IPS DF 6.9 (cell line): ENCODE measurements at regions not wholly inside any gene's neighbourhood (a gene's known extent, or its start where the extent isn't known, plus 50 kb on each side); places are given as distances from the start of the nearest gene placed in this dataset.

ENCODE experiments used
- DNase-seq: peaks from one replicate; pipeline ENCODE4 v3.0.0-alpha.2; 2013; ENCODE audit warnings: low read depth, low spot score
- H3K27ac ChIP-seq: one replicate; pipeline ENCODE4 v1.5.1; 2013; ENCODE audit warnings: low read length, control low read depth
- H3K27me3 ChIP-seq: 2 replicates; pipeline ENCODE4 v1.6.1; 2013; ENCODE audit warnings: mild to moderate bottlenecking, low read length; ENCODE audit not compliant: control insufficient read depth, insufficient read depth
- H3K36me3 ChIP-seq: 2 replicates; pipeline ENCODE4 v1.6.1; 2013; ENCODE audit warnings: low read length; ENCODE audit not compliant: control insufficient read depth, insufficient read depth
- H3K4me1 ChIP-seq: 2 replicates; pipeline ENCODE4 v1.6.1; 2013; ENCODE audit warnings: low read length; ENCODE audit not compliant: control insufficient read depth, insufficient read depth
- H3K4me3 ChIP-seq: 2 replicates; pipeline ENCODE4 v1.5.1; 2013; ENCODE audit warnings: mild to moderate bottlenecking, low read length
- H3K9me3 ChIP-seq: 2 replicates; pipeline ENCODE4 v1.6.1; 2013; ENCODE audit warnings: low read length, inconsistent platforms; ENCODE audit not compliant: control insufficient read depth, insufficient read depth
- WGBS: extraction: QIAGEN DNeasy Blood & Tissue Kit; methylation state at CpG from one replicate; pipeline ENCODE4 v1.1.7; 2013; ENCODE audit warnings: mixed read lengths, missing lambda C conversion rate; ENCODE audit not compliant: insufficient read length, insufficient coverage; 5-methylcytosine and 5-hydroxymethylcytosine counted together

DNA sequence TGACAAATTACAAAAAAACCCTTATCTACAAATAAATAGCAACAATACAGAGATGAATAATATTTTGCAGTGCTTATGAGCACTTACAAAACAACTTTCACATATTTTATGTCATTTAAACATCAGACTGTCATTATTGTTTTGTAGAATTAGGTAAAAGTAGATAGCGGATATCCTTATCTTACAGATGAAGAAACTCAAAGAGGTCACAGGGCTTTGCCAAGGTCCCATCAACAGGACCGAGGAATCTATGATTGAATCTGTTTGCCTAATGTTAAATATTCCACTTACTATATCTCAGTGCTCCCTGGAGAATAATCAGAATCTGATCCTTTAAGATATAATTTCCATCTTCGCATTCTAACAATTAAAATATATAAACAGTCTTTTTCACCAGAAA is 119.0 kb downstream of the GASK1B start:
- Histone ChIP-seq H3K4me1 (no peaks in the 10 kb centered on the region), H3K9me3 (no peaks in the 10 kb centered on the region), H3K27ac (no peak overlapping the region), H3K27me3 (no peaks in the 10 kb centered on the region), H3K4me3 (no peak overlapping the region), H3K36me3 (no peaks in the 10 kb centered on the region)
- no peak for DNase-seq
- WGBS = 100% methylated on average over 1 of the region's 3 CpGs

- no peaks in the 10 kb centered on the region for H3K9me3 ChIP-seq
- no peak overlapping the region for H3K27ac ChIP-seq
- no peak for DNase-seq
- no peaks in the 10 kb centered on the region for H3K4me1 ChIP-seq
- no peak overlapping the region for H3K4me3 ChIP-seq
- H3K36me3 ChIP-seq = no peaks in the 10 kb centered on the region
- no peaks in the 10 kb centered on the region for H3K27me3 ChIP-seq
These were observed 119.7 kb downstream of the GASK1B start for GRCh38 chr4:158053086-158053485.

DNA sequence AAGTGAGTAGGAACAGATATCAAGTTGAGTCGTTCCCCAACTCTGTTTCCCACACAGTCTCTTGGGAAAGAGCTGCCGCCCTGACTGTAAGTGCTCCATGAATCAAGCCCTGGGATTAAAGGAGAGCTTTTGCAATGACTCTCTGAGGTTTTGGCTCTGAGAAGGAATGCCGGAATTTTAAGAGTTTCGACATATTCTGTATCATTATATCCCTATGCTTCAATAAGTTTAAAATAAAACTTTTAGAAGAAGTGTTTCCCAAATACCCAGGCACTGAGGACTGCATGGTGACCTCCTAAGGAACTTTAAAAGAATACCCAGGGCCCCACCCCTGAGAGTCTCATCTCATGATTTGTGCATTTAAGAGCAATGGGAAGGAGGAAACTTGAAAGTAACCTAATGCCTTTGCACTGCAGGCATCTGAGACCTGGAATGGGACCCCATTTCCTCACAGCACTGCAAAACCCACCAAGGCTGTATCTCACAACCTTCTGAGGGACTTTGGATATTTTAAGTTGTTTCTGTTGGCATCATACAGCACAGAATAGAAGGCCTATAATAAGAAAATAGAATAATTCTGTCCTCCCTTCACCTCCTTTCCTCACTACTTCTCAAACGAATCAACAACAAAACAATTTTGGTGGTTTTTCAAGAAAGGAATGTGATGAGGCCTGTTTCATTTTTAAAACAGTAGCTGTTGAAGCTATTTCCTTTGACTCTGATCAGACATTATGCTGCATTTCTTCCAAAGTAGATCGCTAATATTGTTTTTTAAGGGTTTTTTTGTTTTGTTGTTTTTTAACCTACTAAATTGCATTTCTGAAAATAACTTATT is 121.2 kb downstream of the GASK1B start:
- H3K4me3 ChIP-seq = no peak overlapping the region
- no peaks in the 10 kb centered on the region for H3K4me1 ChIP-seq
- no peak for DNase-seq
- no CpG with 5 or more reads among the region's 6 CpGs for WGBS
- H3K36me3 ChIP-seq = no peaks in the 10 kb centered on the region
- H3K9me3 ChIP-seq = no peaks in the 10 kb centered on the region
- H3K27me3 ChIP-seq = no peaks in the 10 kb centered on the region
- H3K27ac ChIP-seq = no peak overlapping the region

DNA sequence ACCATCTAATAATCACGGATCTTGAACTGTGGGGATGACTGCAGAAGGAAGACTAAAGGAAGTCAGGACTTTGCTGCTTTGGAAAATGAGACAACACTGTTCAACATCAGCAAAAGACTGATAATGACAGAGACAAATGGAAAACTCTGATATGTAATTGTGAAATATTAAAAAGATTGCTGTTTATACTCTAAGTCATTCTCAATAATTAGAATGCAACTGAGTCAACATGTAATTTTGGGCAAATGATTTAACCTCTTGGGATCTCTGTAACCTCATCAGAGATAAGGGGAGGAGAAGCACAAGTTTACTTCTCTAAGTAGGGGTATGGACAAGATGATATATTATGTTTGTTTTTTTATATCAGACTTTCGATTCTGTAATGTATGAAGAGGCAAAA is 121.9 kb downstream of the GASK1B start:
- Histone ChIP-seq H3K4me3 (no peak overlapping the region), H3K27ac (no peak overlapping the region), H3K4me1 (no peaks in the 10 kb centered on the region), H3K36me3 (no peaks in the 10 kb centered on the region), H3K9me3 (no peaks in the 10 kb centered on the region), H3K27me3 (no peaks in the 10 kb centered on the region)
- WGBS = no CpG with 5 or more reads among the region's 2 CpGs
- DNase-seq = no peak

DNA sequence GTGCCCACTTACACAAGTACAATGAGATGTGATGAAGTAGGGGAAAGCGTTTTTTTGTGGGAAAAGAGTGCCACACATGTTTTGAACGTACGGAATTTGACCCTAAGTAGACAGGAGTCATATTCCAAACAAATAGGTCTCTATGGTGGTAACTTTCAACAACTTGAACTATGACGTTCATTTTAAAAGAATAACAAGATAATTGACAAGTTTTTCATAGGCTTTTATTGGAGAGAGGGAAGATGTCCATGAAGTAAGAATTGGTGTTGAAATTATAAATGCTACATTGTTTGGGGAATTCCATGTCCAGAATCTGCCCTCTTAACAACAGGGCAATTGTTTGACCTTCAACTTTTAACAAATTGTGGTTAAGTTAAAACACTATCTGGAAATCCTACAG is 126.5 kb downstream of the GASK1B start:
- H3K4me1 ChIP-seq = no peaks in the 10 kb centered on the region
- no peak for DNase-seq
- H3K4me3 ChIP-seq = no peak overlapping the region
- no peaks in the 10 kb centered on the region for H3K27me3 ChIP-seq
- no peaks in the 10 kb centered on the region for H3K9me3 ChIP-seq
- WGBS = no CpG with 5 or more reads among the region's 4 CpGs
- no peaks in the 10 kb centered on the region for H3K36me3 ChIP-seq
- no peak overlapping the region for H3K27ac ChIP-seq

DNA sequence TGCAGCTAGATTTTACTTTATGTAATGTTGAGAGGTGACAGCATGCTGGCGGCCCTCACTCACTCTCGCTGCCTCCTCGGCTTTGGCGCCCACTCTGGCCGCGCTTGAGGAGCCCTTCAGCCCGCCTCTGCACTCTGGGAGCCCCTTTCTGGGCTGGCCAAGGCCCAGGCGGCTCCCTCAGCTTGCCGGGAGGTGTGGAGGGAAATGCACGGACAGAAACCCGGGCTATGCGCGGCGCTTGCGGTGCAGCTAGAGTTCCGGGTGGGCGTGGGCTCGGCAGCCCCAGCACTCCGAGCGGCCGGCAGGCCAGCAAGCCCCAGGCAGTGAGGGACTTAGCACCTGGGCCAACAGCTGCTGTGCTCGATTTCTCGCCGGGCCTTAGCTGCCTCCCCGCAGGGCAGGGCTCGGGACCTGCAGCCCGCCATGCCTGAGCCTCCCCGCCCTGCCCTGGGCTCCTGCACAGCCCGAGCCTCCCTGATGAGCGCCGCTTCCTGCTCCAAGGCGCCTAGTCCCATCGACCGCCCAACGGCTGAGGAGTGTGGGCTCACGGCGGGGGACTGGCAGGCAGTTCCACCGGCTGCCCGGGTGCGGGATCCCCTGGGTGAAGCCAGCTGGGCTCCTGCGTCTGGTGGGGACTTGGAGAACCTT is 128.7 kb downstream of the GASK1B start:
- no peaks in the 10 kb centered on the region for H3K36me3 ChIP-seq
- H3K27ac ChIP-seq = no peak overlapping the region
- DNase-seq = no peak
- H3K4me3 ChIP-seq = no peak overlapping the region
- H3K4me1 ChIP-seq = no peaks in the 10 kb centered on the region
- WGBS = no CpG with 5 or more reads among the region's 41 CpGs
- no peaks in the 10 kb centered on the region for H3K9me3 ChIP-seq
- H3K27me3 ChIP-seq = no peaks in the 10 kb centered on the region

DNA sequence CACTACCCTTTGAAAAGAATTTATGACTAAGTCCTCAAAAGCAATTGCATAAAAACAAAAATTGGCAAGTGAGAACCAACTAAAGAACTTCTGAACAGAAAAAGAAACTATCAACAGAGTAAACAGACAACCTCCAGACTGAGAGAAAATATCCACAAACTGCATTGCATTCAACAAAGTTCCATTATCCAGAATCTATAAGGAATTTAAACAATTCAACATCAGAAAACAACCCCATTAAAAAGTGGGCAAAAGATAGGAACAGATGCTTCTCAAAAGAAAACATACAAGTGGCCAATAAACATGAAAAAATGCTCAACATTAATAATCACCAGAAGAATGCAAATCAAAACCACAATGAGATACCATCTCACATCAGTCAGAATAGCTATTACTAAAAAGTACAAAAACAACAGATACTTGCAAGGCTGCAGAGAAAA is 130.2 kb downstream of the GASK1B start:
- Histone ChIP-seq H3K9me3 (no peaks in the 10 kb centered on the region), H3K4me1 (no peaks in the 10 kb centered on the region), H3K27ac (no peak overlapping the region), H3K36me3 (no peaks in the 10 kb centered on the region), H3K4me3 (no peak overlapping the region), H3K27me3 (no peaks in the 10 kb centered on the region)
- no peak for DNase-seq

GRCh38 chr4:158038718-158039117 is 134.1 kb downstream of the GASK1B start:
- DNase-seq = no peak
- H3K36me3 ChIP-seq = no peaks in the 10 kb centered on the region
- H3K4me3 ChIP-seq = no peak overlapping the region
- no peak overlapping the region for H3K27ac ChIP-seq
- no peaks in the 10 kb centered on the region for H3K4me1 ChIP-seq
- no peaks in the 10 kb centered on the region for H3K27me3 ChIP-seq
- H3K9me3 ChIP-seq = no peaks in the 10 kb centered on the region

GRCh38 chr4:158036998-158037397 is 135.8 kb downstream of the GASK1B start:
- Histone ChIP-seq H3K4me3 (no peak overlapping the region), H3K27me3 (no peaks in the 10 kb centered on the region), H3K4me1 (no peaks in the 10 kb centered on the region), H3K27ac (no peak overlapping the region), H3K9me3 (no peaks in the 10 kb centered on the region), H3K36me3 (no peaks in the 10 kb centered on the region)
- WGBS = no CpG with 5 or more reads among the region's 1 CpG
- DNase-seq = no peak

GRCh38 chr4:158035662-158036195 is 137.1 kb downstream of the GASK1B start:
- no peaks in the 10 kb centered on the region for H3K36me3 ChIP-seq
- no peak overlapping the region for H3K4me3 ChIP-seq
- H3K4me1 ChIP-seq = no peaks in the 10 kb centered on the region
- no peaks in the 10 kb centered on the region for H3K9me3 ChIP-seq
- no peak overlapping the region for H3K27ac ChIP-seq
- WGBS = no CpG with 5 or more reads among the region's 2 CpGs
- DNase-seq = no peak
- no peaks in the 10 kb centered on the region for H3K27me3 ChIP-seq
